GM06990 (cell line): ENCODE measurements at regions not wholly inside any gene's neighbourhood (a gene's known extent, or its start where the extent isn't known, plus 50 kb on each side); places are given as distances from the start of the nearest gene placed in this dataset.

Experiments used
- DNase-seq: peaks from one replicate; pipeline ENCODE4 v3.0.0-alpha.2; 2011; ENCODE audit not compliant: insufficient read length; ENCODE audit errors: extremely low read depth
- H3K27me3 ChIP-seq: replicated peaks from 2 replicates; pipeline ENCODE4 v1.6.0; 2011; ENCODE audit warnings: low read length; ENCODE audit not compliant: control insufficient read depth, insufficient read depth
- H3K36me3 ChIP-seq: 2 replicates; pipeline ENCODE4 v1.5.1; 2011; ENCODE audit warnings: low read length; ENCODE audit not compliant: control insufficient read depth, insufficient read depth
- H3K4me3 ChIP-seq: replicated peaks from 2 replicates; pipeline ENCODE4 v1.5.1; 2011; ENCODE audit warnings: low read depth, mild to moderate bottlenecking, control low read depth, low read length
- TF ChIP-seq, protein P1 (sequence below): IDR thresholded peaks from 2 replicates; pipeline ENCODE4 v1.5.1; 2011; ENCODE audit warnings: low read length, control low read depth, mild to moderate bottlenecking, inconsistent platforms; ENCODE audit not compliant: insufficient read depth, poor library complexity, severe bottlenecking

- H3K4me3 ChIP-seq: no peak overlapping the region
Measured at GRCh38 chr2:194424683-194425209, 1232.3 kb upstream of the SLC39A10 start.

GRCh38 chr2:194411221-194411620 is 1245.8 kb upstream of the SLC39A10 start:
- H3K4me3 ChIP-seq: no peak overlapping the region
- no peaks in the 10 kb centered on the region for H3K27me3 ChIP-seq
- TF ChIP-seq, protein P1, sequence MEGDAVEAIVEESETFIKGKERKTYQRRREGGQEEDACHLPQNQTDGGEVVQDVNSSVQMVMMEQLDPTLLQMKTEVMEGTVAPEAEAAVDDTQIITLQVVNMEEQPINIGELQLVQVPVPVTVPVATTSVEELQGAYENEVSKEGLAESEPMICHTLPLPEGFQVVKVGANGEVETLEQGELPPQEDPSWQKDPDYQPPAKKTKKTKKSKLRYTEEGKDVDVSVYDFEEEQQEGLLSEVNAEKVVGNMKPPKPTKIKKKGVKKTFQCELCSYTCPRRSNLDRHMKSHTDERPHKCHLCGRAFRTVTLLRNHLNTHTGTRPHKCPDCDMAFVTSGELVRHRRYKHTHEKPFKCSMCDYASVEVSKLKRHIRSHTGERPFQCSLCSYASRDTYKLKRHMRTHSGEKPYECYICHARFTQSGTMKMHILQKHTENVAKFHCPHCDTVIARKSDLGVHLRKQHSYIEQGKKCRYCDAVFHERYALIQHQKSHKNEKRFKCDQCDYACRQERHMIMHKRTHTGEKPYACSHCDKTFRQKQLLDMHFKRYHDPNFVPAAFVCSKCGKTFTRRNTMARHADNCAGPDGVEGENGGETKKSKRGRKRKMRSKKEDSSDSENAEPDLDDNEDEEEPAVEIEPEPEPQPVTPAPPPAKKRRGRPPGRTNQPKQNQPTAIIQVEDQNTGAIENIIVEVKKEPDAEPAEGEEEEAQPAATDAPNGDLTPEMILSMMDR: no peak
- no peaks in the 10 kb centered on the region for H3K36me3 ChIP-seq
- DNase-seq: no peak

More at GRCh38 chr2:194424683-194425209, 1232.3 kb upstream of the SLC39A10 start:
- TF ChIP-seq, protein P1: no peak
- Histone ChIP-seq H3K27me3 (no peaks in the 10 kb centered on the region), H3K36me3 (no peaks in the 10 kb centered on the region)
- DNase-seq: no peak

GRCh38 chr2:194395818-194396217 is 1261.2 kb upstream of the SLC39A10 start:
- Histone ChIP-seq H3K27me3 (no peaks in the 10 kb centered on the region), H3K4me3 (no peak overlapping the region), H3K36me3 (no peaks in the 10 kb centered on the region)
- TF ChIP-seq, protein P1: no peak
- no peak for DNase-seq

- TF ChIP-seq, protein P1: no peak
- Histone ChIP-seq H3K27me3 (no peaks in the 10 kb centered on the region), H3K36me3 (no peaks in the 10 kb centered on the region), H3K4me3 (no peak overlapping the region)
- no peak for DNase-seq
Measured at GRCh38 chr2:194385376-194385775, 1271.7 kb upstream of the SLC39A10 start.

- Histone ChIP-seq H3K4me3 (no peak overlapping the region), H3K27me3 (no peaks in the 10 kb centered on the region), H3K36me3 (no peaks in the 10 kb centered on the region)
- TF ChIP-seq, protein P1: no peak
- DNase-seq: no peak
Measured at GRCh38 chr2:194383401-194383800, 1273.6 kb upstream of the SLC39A10 start.

- Histone ChIP-seq H3K4me3 (no peak overlapping the region), H3K27me3 (no peaks in the 10 kb centered on the region), H3K36me3 (no peaks in the 10 kb centered on the region)
- no peak for DNase-seq
- TF ChIP-seq, protein P1: no peak
Measured at GRCh38 chr2:194382221-194382620, 1274.8 kb upstream of the SLC39A10 start.
